Epithelial cell of proximal tubule (primary cell): ENCODE measurements at regions not wholly inside any gene's neighbourhood (a gene's known extent, or its start where the extent isn't known, plus 50 kb on each side); places are given as distances from the start of the nearest gene placed in this dataset.

Experiments
- DNase-seq: peaks from one replicate; pipeline ENCODE4 v3.0.0-alpha.2; 2011; ENCODE audit warnings: low read depth
- H3K4me3 ChIP-seq: 2 replicates; pipeline ENCODE4 v1.5.1; 2011; ENCODE audit warnings: low read depth, mild to moderate bottlenecking, low read length
- CTCF ChIP-seq: conservative IDR thresholded peaks from 2 replicates; pipeline ENCODE4 v1.5.1; 2012; ENCODE audit warnings: low read depth, mild to moderate bottlenecking, low read length

DNA sequence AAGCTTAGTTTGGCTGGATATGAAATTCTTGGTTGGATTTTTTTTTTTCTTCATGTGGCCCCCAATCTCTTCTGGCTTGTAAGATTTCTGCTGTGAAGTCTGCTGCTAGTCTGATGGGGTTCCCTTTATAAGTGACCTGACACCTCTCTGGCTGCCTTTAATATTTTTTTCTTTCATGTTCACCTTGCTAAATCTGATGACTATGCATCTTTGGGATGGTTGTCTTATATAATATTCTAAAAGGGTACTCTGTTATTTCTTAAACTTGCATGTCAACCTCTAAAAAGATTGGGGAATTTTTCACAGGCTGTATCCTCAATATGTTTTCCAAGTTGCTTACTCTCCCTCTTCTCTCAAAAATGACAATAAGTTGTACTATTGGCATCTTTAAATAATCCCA is 500.0 kb downstream of the CAAP1 start:
- DNase-seq, result no peak
- no peak for TF ChIP-seq CTCF
- H3K4me3 ChIP-seq, result no peak overlapping the region

- no peak for DNase-seq
- no peak overlapping the region for H3K4me3 ChIP-seq
- no peak for TF ChIP-seq CTCF
These were observed 501.6 kb downstream of the CAAP1 start for GRCh38 chr9:26391036-26391435.

- no peak for DNase-seq
- TF ChIP-seq CTCF, result no peak
- no peak overlapping the region for H3K4me3 ChIP-seq
These were observed 517.2 kb downstream of the CAAP1 start for GRCh38 chr9:26375448-26375847.

GRCh38 chr9:26373616-26374015 is 519.0 kb downstream of the CAAP1 start:
- no peak for TF ChIP-seq CTCF
- H3K4me3 ChIP-seq, result no peak overlapping the region
- no peak for DNase-seq

- DNase-seq, result no peak
- no peak overlapping the region for H3K4me3 ChIP-seq
- no peak for TF ChIP-seq CTCF
These were observed 521.4 kb downstream of the CAAP1 start for GRCh38 chr9:26371236-26371635.

GRCh38 chr9:26369093-26369492 is 523.5 kb downstream of the CAAP1 start:
- no peak for TF ChIP-seq CTCF
- DNase-seq, result no peak

DNA sequence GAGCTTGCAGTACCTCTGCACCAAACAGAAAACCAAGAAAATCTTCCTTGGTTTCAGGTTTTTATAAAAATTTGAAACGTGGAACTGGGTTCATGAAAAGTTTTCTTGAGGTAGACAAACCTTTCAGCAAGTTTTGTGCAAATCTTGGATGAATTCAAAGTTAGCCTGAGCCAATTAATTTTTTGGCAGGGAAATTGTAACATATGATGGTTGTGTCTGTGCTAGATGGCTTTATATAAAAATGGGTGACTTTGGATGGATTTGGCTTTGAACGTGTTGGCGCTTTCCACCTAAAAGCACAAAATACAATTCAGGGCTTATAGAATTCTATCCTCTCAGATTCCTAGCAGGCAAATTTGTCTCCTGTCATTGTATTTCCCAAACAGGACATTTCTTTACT is 524.4 kb downstream of the CAAP1 start:
- no peak for DNase-seq
- TF ChIP-seq CTCF, result no peak
- no peak overlapping the region for H3K4me3 ChIP-seq

More at GRCh38 chr9:26369093-26369492, 523.5 kb downstream of the CAAP1 start:
- H3K4me3 ChIP-seq, result no peak overlapping the region
